Right hindlimb (tissue), 1 donor: ENCODE measurements at regions not wholly inside any gene's neighbourhood (a gene's known extent, or its start where the extent isn't known, plus 50 kb on each side); places are given as distances from the start of the nearest gene placed in this dataset.
A peak's percentile ranks its signal among the peaks of the same experiment; 100 is the strongest.

Experiments
- DNase-seq: peaks from one replicate; pipeline ENCODE4 v3.0.0-alpha.2; 2018

DNA sequence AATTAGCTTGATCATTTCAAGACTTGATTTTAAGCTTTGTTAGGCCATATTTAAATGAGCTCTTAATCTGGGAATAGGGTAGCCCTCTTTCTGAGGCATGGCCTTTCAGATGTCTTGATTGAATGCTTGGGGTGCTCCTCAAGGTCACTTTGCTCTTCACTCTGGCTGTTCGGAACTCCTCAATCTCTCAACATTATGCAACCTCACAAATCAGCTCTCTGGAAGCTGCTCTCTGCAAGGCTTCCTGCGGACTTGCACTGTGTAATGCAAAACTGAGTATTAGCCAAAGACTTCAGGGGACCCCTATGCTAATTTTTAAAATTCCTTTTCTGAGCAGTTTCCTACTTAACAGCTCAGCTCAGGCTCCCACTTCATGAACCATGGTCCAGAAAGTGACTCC is 398.3 kb downstream of the PRDM5 start:
- no peak for DNase-seq

DNA sequence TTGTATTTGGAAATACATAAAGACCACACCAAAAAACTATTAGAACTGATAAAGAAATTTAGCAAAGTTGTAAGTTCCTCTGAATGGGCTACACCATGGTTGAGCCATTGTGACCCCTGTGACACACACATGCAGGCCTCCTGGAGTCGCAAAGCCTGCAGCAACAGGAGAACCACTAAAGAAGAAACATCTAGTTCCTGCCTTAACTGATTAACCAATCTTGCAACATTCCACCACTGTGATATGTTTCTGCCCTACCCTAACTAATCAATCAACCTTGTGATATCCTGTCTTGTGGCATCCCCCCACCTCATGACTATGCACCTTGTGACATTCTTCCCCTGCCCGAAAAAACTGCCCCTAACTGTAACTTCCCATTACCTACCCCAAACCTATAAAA is 401.8 kb downstream of the PRDM5 start:
- no peak for DNase-seq

DNA sequence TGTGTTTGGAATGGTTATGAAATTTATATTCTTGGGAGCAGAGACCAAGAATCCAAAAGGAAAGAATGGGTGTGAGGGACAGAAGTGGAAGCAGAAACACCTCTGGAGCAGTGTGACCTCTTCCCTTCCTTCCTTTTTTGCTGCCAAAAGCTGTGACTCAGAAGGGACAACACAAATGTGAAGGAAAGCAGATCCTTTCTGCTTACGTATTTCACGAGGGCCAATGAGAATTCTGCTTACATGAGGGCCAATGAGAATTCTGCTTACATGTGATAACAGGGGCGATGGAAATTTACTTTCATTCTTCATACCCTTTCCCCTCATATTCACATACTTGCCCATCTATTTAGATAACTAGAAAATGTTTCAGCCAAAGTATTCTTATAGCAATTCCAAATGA is 404.6 kb downstream of the PRDM5 start:
- DNase-seq: no peak

DNA sequence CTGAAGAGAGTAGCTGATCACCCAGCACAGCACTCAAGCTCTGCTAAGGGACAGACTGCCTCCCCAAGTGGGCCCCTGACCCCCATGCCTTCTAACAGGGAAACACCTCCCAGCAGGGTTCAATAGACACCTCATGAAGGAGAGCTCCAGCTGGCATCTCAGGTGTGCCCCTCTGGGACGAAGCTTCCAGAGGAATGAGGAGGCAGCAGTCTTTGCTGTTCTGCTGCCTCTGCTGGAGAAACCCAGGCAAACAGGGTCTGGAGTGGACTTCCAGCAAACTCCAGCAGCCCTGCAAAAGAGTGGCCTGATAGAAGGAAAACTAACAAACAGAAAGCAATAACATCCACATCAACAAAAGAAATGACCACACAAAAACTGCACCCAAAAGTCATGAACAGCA is 412.8 kb downstream of the PRDM5 start:
- DNase-seq: no peak

DNA sequence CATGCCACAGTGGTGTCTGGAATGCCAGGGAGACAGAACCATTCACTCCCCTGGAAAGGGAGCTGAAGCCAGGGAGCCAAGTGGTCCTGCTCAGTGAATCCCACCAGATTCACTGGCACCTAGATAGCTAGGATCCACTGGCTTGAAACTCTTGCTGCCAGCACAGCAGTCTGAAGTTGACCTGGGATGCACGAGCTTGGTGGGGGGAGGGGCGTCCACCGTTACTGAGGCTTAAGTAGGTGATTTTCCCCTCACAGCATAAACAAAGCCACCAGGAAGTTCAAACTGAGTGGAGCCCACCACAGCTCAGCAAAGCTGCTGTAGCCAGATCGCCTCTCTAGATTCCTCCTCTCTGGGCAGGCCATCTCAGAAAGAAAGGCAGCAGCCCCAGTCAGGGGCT is 413.3 kb downstream of the PRDM5 start:
- DNase-seq: no peak

DNA sequence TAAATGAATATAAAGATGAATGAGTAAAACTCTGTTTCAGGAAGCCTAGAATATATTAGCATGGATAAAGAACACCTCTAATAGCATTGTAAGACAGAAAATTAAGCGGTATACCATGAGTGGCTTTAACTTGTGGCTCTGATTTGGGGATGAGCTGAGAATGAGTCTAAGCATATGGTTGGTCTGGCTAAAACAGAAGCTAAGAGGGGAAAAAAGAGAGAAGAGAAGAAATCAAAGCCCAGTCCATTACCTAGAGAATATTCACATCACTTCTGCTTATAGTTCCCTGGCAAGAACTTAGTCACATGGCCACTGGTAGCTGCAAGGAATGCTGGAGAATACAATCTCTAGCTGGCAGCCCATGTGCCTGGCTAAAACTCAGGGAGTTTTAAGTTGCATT is 414.5 kb downstream of the PRDM5 start:
- no peak for DNase-seq

DNA sequence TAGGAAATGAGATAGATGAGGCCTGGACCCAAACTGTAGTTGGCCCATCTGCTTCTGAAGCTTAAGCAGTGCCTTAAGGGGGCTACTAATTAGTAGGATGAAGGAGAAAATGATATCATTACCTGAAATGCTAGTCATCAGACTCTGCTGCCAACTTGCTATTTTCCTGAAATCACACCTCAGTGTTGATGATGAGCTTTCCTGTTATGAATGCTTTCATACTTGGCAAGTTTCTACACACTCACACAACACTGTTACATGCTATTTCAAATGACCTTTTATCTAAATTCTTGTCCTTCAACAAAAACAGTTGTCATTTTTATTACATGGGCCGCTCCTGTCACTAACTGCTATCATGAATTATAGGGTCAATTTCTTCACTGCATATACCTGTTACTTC is 416.0 kb downstream of the PRDM5 start:
- no peak for DNase-seq

DNA sequence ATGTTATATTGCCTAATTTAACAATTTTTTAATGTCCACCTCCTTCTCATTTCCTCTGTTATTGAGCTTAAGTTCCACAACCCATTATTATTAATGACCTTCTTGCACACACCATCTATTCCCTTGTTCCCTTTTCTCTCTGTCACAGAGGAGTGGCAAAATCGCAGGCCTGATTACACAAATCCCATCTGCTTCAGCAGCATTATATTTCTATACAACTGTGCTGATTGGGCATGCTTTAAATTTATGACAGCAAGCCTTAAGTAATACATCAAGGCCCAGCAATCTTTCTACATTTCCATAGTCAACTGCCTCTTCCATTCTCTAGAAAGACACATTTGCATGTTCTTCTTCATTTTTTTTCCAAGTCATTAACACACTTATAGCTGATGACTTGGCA is 423.8 kb downstream of the PRDM5 start:
- no peak for DNase-seq

DNA sequence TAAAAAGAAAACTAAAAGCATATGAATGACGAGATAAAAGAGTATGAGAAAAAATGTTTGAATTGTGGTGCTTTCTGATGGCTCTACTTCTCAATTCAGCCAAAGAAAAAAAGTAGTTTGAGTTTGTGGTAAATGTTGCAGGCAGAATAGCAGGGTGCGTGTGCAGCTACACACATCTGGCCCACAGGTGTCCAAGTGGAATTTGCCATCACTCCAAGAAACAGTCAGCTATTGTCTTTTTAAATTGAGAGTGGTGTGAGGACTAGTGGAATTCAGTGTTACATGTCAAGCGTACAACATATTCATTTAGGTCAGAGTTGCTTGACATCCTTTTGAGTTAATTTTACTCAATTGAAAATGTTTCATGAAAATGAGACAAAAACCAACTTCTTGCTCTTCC is 424.8 kb upstream of the MAD2L1 start:
- DNase-seq: no peak

DNA sequence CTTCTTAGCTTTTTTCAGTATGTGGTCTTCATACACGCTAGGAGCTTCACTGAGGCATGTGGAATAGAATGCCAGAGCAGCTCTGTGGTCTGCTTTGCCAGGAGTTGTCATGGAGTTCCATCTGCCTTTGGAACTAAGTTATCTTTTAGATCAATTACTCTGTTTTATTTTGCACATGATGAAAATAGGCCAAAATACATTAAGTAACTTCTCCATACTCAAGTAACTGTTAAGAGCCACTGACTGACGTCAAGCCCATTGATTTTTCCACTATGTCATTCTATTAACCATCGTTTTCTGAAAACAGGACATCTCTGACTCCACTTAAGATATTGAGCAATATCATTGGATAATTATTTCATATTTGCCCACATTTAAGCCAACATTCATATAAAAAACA is 415.1 kb upstream of the MAD2L1 start:
- DNase-seq: no peak

DNA sequence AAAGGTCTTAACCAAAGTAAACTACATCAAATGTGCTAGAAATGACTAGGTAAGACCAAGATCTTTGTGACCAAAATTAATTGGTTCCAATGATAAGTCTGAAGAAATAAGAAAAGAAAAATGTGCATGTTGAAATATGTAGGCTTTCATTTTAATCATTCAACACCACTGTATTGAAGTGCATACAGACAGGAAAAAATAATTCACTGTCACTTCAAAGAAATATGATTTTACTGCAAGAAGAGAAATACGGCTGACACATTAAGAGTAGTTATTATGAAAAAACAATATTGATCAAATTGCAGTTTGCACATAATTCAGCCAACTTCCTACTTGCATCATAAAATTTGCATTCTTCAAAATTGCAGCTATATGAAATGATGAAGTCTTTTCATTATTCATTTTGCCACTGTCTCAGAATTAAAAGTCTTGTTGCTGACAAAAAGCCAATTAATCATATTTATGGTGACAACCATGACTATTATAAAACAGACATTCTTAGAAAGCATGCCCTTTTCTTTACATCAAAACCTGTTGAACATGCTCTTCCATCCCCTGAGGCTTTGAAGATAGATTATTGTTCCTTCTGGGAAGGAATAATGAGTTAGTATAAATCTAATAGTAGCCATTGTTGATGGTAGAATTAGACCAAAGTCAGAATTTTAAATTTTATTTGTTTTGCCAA is 405.9 kb upstream of the MAD2L1 start:
- no peak for DNase-seq

DNA sequence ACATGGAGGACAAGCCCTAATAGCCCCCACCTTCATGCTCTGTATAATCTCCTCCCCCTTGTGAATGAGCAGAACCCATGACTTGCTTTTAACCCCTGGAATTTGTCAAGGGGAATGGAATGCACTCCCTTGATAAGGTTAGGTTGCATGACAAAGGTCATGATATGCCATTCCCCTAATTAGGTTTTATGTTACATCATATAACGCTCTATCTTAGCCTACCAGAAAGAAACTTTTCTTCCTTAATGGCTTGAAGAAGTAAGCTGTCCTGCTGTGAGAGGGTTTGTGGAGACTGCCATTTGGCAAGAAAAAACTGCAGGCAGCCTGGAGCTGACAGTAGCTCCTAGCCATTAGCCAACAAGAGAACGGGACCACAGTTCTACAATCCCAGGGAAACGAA is 399.8 kb upstream of the MAD2L1 start:
- DNase-seq: no peak

DNA sequence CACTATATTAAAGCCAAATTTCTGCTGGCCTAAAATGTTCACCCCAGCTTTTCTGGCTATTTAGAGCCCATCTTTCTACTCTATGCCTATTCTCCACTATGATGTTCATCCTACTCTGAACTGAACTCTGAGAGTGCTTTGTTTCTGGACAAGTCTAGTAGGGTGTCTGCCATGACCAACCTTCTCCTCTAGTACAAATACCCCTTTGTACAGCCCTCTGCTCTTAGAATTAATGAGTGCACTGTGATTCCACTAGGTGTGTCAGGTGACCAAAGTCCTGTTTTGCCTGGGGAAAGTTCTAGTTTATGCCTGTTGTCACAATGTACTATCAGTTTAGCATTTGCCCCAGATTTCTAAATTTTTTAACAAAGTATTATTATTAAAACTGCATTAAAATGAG is 388.1 kb upstream of the MAD2L1 start:
- no peak for DNase-seq

DNA sequence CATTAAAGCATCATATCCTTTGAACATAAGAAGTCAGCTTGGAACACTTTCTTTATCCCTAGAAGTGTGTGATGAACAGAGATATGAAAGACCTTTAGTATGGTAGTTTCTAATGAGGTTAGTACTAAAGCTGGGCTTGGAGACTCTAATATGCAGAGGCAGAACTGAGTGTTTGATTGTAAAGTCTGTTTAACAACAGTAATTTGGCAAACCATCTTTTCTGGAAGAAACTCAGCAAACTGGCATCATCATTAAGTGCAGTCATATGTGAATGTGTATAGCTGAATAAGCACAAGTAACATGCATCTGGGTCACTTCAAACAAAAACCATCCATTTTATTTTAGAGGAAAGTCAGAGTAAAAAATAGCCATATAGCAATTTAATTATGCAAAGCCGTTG is 385.9 kb upstream of the MAD2L1 start:
- DNase-seq: no peak

DNA sequence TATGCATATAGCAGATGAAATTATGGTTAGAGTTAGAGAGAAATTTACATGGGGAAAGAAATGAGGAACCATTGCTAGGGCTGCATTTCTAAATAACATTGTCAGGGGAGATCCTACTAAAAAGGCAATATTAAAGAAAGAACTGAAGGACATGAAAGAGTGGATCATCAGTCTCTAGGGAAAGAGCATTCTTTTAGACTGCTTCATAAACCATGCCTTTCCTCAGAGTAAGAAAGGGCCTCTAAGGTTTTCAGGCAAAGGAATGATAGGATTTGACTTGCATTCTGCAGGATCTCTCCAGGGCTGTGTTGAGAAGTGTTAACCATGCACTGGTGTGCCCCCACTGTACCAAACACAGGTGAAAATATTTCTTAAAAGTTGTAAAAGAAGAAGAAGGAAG is 385.4 kb upstream of the MAD2L1 start:
- no peak for DNase-seq

DNA sequence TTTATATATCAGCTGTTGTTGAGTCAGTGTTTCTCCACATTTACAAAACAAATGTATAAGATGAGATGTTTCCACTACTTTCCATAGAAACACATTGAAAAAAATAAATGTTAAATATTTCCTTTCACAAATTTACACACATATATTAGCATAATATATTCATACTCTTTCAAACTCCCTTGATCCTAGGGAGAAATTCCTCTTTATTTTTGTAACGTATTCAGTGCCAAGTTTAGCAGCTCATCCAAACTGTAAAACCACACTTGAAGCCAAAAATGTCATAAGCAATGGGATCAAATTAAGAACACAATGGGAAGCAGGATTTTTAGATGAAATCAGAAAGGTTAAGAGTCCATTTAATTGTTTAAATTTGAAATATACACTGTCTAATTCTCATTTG is 381.1 kb upstream of the MAD2L1 start:
- DNase-seq: no peak

DNA sequence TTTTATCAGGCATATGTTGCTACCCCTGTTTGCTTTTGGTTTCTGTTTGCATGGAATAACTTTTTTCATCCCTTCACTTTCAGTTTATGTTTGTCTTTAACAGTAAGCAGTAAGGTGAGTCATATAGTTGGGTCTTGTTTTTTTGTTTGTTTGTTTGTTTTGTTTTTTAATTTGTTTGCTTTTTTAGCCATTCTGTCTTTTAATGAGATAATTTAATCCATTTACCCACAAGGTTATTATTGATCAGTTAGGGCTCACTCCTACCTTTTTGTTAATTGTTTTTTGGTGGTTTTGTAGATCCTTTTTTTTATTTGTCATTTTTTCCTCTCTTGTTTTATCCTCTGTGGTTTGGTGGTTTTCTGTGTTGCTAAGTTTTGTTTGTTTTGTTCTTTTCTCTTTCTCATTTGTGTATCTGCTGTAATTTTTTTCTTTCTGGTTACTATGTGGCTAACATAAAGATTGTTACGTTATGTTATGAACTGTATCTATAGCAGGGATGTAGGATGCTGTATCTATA is 379.5 kb upstream of the MAD2L1 start:
- DNase-seq: no peak

DNA sequence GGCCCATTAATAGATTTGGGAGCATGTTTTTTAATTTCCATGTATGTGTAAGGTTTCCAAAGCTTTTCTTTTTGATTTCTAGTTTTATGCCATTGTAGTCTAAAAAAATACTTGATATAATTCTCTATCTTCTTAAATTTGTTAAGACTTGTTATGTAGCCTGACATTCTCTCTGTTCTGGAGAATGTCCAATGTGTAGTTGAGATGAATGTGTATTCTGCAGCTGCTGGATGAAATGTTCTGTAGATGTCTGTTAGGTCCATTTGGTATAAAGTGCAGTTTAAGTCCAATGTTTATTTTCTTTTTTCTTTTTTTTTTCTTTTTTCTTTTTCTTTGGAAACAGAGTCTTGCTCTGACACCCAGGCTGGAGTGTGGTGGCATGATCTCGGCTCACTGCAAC is 378.5 kb upstream of the MAD2L1 start:
- DNase-seq: no peak

DNA sequence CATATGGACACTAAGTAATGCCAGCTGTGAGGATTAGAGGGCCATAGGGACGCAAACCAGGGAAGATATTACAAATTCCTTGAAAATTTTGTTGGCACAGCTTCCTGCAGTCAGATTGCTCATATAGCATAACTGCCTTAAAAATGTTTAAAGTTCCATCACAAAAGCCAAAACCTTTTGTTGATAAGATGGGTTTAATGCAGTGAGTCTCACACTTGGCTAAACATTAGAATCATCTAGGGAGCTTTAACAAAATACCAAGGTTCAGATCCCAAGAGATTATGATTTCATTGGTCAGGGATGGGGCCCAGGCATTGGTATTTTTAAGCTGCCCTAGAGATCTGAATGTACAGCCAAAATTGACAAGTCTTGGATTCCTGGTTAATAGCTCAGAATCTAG is 376.5 kb upstream of the MAD2L1 start:
- peak; percentile 24 for DNase-seq

DNA sequence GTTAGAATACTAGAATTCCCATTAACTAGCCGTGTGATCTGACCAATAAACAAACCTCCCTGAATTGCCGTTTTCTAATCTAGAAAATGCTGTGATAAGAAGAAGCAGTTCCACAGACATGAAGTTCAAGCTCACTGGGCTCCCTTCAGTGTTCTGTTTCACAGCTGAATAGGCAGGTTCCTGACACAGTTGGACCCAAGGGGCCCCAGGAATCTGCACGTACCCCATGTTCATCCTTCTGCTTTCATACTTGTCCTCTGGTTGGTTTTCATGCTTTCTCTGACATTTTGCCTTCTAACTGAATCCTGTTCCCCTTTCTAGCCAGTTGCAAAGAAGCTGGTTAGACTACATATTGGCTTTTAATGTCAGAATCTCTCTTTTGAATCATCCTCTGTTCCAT is 374.1 kb upstream of the MAD2L1 start:
- no peak for DNase-seq

DNA sequence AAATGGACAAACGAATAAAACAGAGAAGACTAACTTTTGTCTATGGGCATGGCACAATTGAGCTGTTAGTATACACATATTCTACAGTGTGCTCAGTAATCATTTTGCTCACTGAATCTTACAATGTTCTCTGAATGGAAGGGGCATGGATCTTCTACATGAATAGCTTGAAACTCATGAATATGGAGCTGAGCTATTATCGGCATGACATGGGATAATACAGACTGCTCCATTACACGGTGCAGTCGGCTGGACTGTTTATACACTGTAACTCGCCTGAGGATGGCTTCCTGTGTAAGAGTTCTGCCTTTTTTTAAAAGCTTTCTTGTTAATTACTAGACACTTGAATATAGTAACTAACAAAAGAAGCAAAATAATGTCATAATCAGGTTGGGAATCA is 368.5 kb upstream of the MAD2L1 start:
- no peak for DNase-seq

DNA sequence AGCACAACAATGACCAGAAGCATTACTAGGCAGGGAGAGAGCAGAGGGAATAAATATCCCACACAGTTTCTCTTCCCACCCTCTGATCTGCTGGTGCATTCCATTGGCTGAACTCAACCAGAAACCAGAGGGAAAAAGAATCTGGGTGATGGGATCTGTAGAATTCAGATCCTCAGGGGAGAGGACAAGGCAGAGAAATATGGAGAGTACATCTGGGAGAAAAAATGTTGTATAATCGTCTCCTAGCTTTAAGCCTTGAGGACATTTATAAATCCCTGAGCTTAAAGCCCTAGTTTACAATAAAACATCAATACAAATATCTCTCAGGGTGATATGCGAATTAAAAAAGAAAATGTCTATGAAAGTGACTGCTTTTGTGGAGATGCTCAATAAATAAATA is 368.1 kb upstream of the MAD2L1 start:
- no peak for DNase-seq

DNA sequence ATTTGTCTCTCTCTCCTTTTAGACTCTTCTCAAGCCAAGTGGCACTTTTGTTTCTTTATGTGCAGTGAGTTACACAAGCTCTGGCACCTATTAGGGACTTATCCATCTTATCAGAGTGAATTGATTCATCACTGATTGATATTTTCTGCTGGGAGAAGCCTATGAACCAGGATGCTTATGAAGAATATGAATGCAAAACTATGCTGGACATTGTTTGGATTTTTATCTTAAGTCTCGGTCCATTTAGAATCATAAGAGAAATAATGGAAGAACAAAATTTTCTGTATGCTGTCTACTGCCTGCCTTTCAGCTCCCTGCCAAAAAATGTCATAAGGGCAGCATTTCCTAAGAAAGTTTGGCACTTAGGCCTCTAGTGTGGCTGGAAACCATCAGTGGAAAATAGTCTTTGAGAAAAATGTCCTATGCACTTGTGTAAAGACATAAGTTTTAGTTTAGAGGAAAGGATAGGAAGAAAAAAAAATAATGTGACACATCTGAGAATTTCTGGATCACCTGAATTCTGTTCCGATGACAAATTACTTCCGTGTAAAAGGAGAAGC is 365.7 kb upstream of the MAD2L1 start:
- peak; percentile 42 for DNase-seq

DNA sequence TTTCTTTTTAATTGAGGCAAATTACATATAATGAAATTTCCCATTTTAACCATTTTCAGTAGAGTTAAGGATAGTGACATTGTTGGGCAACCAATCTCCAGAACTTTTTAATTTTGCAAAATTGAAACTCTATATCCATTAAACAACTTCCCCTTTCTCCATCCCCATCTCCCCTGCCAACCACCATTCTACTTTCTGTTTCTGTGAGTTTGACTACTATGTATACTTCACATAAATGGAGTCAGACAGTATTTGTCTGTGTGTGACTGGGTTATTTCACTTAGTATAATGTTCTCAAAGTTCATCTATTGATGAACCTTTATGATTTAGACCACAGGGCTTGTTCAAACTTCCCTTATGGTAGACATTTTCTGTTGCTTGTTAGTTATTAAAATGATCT is 364.5 kb upstream of the MAD2L1 start:
- no peak for DNase-seq

DNA sequence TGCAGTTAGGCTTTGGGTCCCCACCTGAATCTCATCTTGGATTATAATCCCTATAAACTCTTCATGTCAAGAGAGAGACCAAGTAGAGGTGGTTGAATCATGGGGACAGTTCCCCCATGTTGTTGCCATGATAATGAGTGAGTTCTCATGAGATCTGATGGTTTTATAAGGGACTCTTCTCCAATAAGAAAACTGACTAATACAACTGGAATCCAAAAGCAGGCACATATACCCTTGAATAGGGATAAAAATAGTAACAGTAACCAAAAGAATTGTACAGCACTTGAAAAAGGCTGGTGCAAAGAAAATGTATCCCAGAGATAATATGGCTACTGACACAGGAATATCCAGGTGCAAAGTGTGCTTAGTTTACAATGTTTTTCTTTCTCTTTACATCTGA is 351.5 kb upstream of the MAD2L1 start:
- DNase-seq: no peak
